GM12878 (cell line): ENCODE measurements at regions not wholly inside any gene's neighbourhood (a gene's known extent, or its start where the extent isn't known, plus 50 kb on each side); places are given as distances from the start of the nearest gene placed in this dataset.

ENCODE experiments used
- ATAC-seq: fragments of 200-7000 bp; cut with Tn5 transposase; 3 replicates; pipeline ENCODE4 v1.9.1; 2020; ENCODE audit warnings: mild to moderate bottlenecking, moderate library complexity
- BruUV-seq: library from RNA; stranded (reverse); fragments of 400-500 nt; replicated peaks from 2 replicates; lab custom pipeline; 2021; lab: Mats Ljungman, UMichigan
- CTCF ChIA-PET: fragments of 300-600 bp; sonication (Branson Sonifier 250); formaldehyde crosslinking; extraction: SDS; loops from one replicate; lab custom pipeline; 2021; ENCODE audit warnings: inconsistent platforms; lab: Yijun Ruan, JAX
- POLR2A ChIA-PET: fragments of 350-600 bp; formaldehyde crosslinking; extraction: SDS; loops from one replicate; lab custom pipeline; 2021; ENCODE audit warnings: inconsistent platforms; lab: Charles Lee
- RAD21 ChIA-PET: fragments of 300-600 bp; sonication (Branson Sonifier 250); formaldehyde crosslinking; loops from one replicate; lab custom pipeline; 2023; ENCODE audit warnings: antibody characterized with exemption; ENCODE audit not compliant: unreplicated experiment; lab: Charles Lee
- SMC1A ChIA-PET: fragments of 300-600 bp; sonication (Branson Sonifier 250); formaldehyde crosslinking; loops from one replicate; lab custom pipeline; 2023; ENCODE audit not compliant: unreplicated experiment, uncharacterized antibody; lab: Charles Lee
- DNase-seq: peaks from one replicate; pipeline ENCODE4 v3.0.0-alpha.2; 2011; ENCODE audit warnings: low read depth, low spot score
- FAIRE-seq: peaks from 3 replicates; lab custom pipeline; 2011; peaks lifted over from hg19 to GRCh38; lab: Jason Lieb, UNC
- H2AFZ ChIP-seq: 2 replicates; pipeline ENCODE4 v1.6.0; 2011; ENCODE audit warnings: low read depth, low read length, control low read depth; ENCODE audit not compliant: control insufficient read depth
- H3K27ac ChIP-seq: 2 replicates; pipeline ENCODE4 v1.5.1; 2011; ENCODE audit warnings: control low read depth; ENCODE audit not compliant: control insufficient read depth, insufficient read depth
- H3K27me3 ChIP-seq, 2 experiments: replicated peaks in 1 of 2; 2 replicates each; pipeline versions ENCODE4 v1.6.0 to v1.6.1; 2011; ENCODE audit warnings: low read length in 1 of 2; ENCODE audit not compliant: control insufficient read depth in 2 of 2, insufficient read depth in 2 of 2
- H3K36me3 ChIP-seq, 2 experiments: 2 replicates each; pipeline ENCODE4 v1.5.1; 2011; ENCODE audit warnings: low read length in 1 of 2; ENCODE audit not compliant: control insufficient read depth in 2 of 2, insufficient read depth in 2 of 2
- H3K4me1 ChIP-seq: 2 replicates; pipeline ENCODE4 v1.6.1; 2011; ENCODE audit warnings: mild to moderate bottlenecking, low read length, moderate library complexity, mixed read lengths; ENCODE audit not compliant: control insufficient read depth, insufficient read depth
- H3K4me2 ChIP-seq: 2 replicates; pipeline ENCODE4 v1.6.0; 2011; ENCODE audit warnings: control low read depth; ENCODE audit not compliant: control insufficient read depth, insufficient read depth
- H3K4me3 ChIP-seq: fragments of 200-600 bp; sonication (generic); 2 replicates; pipeline ENCODE4 v1.5.1; 2016
- H3K79me2 ChIP-seq: 2 replicates; pipeline ENCODE4 v1.6.0; 2011; ENCODE audit warnings: low read length; ENCODE audit not compliant: control insufficient read depth, insufficient read depth
- H3K9ac ChIP-seq: 2 replicates; pipeline ENCODE4 v1.8.0; 2011; ENCODE audit warnings: low read length, control low read depth, mixed read lengths; ENCODE audit not compliant: control insufficient read depth, insufficient read depth
- H3K9me3 ChIP-seq: replicated peaks from 3 replicates; pipeline ENCODE4 v1.5.1; 2011; ENCODE audit warnings: mild to moderate bottlenecking, low read length; ENCODE audit not compliant: control insufficient read depth, insufficient read depth
- H4K20me1 ChIP-seq: 2 replicates; pipeline ENCODE4 v1.6.0; 2011; ENCODE audit not compliant: control insufficient read depth, insufficient read depth
- GATAD2B ChIP-seq: fragments of 450-650 bp; conservative IDR thresholded peaks from 2 replicates; pipeline ENCODE4 v1.6.1; 2017; ENCODE audit warnings: low read depth, mild to moderate bottlenecking, moderate library complexity
- SRF ChIP-seq, 2 experiments: IDR thresholded peaks; 2 replicates each; pipeline ENCODE4 v1.6.1; 2011; ENCODE audit warnings: low read depth in 2 of 2, low read length in 2 of 2, mild to moderate bottlenecking in 1 of 2, moderate library complexity in 1 of 2
- USF1 ChIP-seq: IDR thresholded peaks from 2 replicates; pipeline ENCODE4 v1.6.1; 2011; ENCODE audit warnings: borderline replicate concordance, low read depth, mild to moderate bottlenecking, moderate library complexity, mixed read lengths, low read length; ENCODE audit not compliant: insufficient read depth; ENCODE audit errors: extremely low read length
- USF2 ChIP-seq: IDR thresholded peaks from 2 replicates; pipeline ENCODE4 v1.6.1; 2011; ENCODE audit warnings: low read depth, low read length, improper control_type of control experiment, borderline replicate concordance
- ZBTB33 ChIP-seq: fragments of 450-650 bp; IDR thresholded peaks from 2 replicates; pipeline ENCODE4 v1.6.1; 2017; ENCODE audit warnings: mild to moderate bottlenecking
- WGBS: methylation state at CpG from one replicate; pipeline ENCODE4 v1.1.6; 2016; ENCODE audit warnings: low lambda C conversion rate; ENCODE audit not compliant: insufficient replicate concordance, insufficient coverage; ENCODE audit errors: missing lambda C conversion rate; 5-methylcytosine and 5-hydroxymethylcytosine counted together
- in situ Hi-C: fragments of 300-500 bp; cut with MboI; formaldehyde crosslinking; loops from 9 replicates; pipeline ENCODE4 v1.14.3; 2018; ENCODE audit warnings: mixed read lengths
- intact Hi-C: fragments of 100-400 bp; cut with micrococcal nuclease; formaldehyde crosslinking; loops from one replicate; pipeline ENCODE4 v1.14.2; 2022; ENCODE audit not compliant: unreplicated experiment

GRCh38 chr2:104434318-104434792, 419.6 kb upstream of the POU3F3 start:
- SMC1A ChIA-PET = interaction anchor here (1.0 to 2.2 kb wide), 5 partner anchors 10 to 66 kb away, joined by 3 to 6 read pairs (median 3); no protein-coding TSS in a partner anchor
- no peaks in the 10 kb centered on the region for H3K36me3 ChIP-seq
- H3K27ac ChIP-seq = no peak overlapping the region
- H3K9me3 ChIP-seq = no peaks in the 10 kb centered on the region
- peak overlapping the region; percentile 51 for H3K4me3 ChIP-seq
- H3K4me1 ChIP-seq = no peaks in the 10 kb centered on the region
- CTCF ChIA-PET = interaction anchor here (0.6 to 1.7 kb wide), 4 partner anchors 10 to 397 kb away, joined by 3 to 5 read pairs (median 3); no protein-coding TSS in a partner anchor
- in situ Hi-C loops (no loop called here), intact Hi-C loops (no loop called here)
- H3K79me2 ChIP-seq = no peaks in the 10 kb centered on the region
- 4% methylated on average over 10 of the region's 13 CpGs for whole genome bisulfite sequencing
- RAD21 ChIA-PET = no interaction called here
- POLR2A ChIA-PET = interaction anchor here (0.7 kb wide), 2 partner anchors 495 to 896 kb away, joined by 3 to 8 read pairs; no protein-coding TSS in a partner anchor
- no peaks in the 10 kb centered on the region for H3K27me3 ChIP-seq
- no TSS peak for BruUV-seq
- no peaks in the 10 kb centered on the region for H4K20me1 ChIP-seq
- ATAC-seq (peak; percentile 68), DNase-seq (peak; percentile 7)
- H3K9ac ChIP-seq = no peak overlapping the region
- peak overlapping the region; percentile 67 for H3K4me2 ChIP-seq
- TF ChIP-seq SRF (IDR thresholded peaks at IDR 0.05; ENCODE audit: low read depth in 2 of 2, low read length in 2 of 2) = no peak
- TF ChIP-seq, all 136 proteins: peak for 0
- peak overlapping the region; percentile 8; the same call in 1 of the 2 replicates for H2AFZ ChIP-seq
- FAIRE-seq = peak; percentile 81

GRCh38 chr2:104434966-104435365, 418.9 kb upstream of the POU3F3 start:
- POLR2A ChIA-PET = interaction anchor here (0.7 kb wide), 2 partner anchors 496 to 895 kb away, joined by 3 to 8 read pairs; no protein-coding TSS in a partner anchor
- SMC1A ChIA-PET = interaction anchor here (1.0 to 2.2 kb wide), 6 partner anchors 8 to 66 kb away, joined by 3 to 6 read pairs (median 3); no protein-coding TSS in a partner anchor
- FAIRE-seq (no peak), DNase-seq (no peak), ATAC-seq (no peak)
- Histone ChIP-seq H3K4me2 (peak overlapping the region; percentile 67; the same call in 1 of the 2 replicates), H3K27ac (no peak overlapping the region), H3K36me3 (no peaks in the 10 kb centered on the region), H2AFZ (no peak overlapping the region), H3K4me3 (peak overlapping the region; percentile 51; the same call in 1 of the 2 replicates), H3K9me3 (no peaks in the 10 kb centered on the region), H3K4me1 (no peaks in the 10 kb centered on the region), H3K27me3 (no peaks in the 10 kb centered on the region), H3K79me2 (no peaks in the 10 kb centered on the region), H4K20me1 (no peaks in the 10 kb centered on the region), H3K9ac (no peak overlapping the region)
- in situ Hi-C loops = no loop called here
- CTCF ChIA-PET = interaction anchor here (0.6 to 1.7 kb wide), 5 partner anchors 10 to 397 kb away, joined by 3 to 5 read pairs (median 3); no protein-coding TSS in a partner anchor
- TF ChIP-seq USF1 (no peak), USF2 (no peak), GATAD2B (no peak), ZBTB33 (no peak)
- intact Hi-C loops = no loop called here
- WGBS = 46% methylated on average over 3 of the region's 3 CpGs
- BruUV-seq = no TSS peak
- RAD21 ChIA-PET = no interaction called here
